ENCODE measurements at regions not wholly inside any gene's neighbourhood (a gene's known extent, or its start where the extent isn't known, plus 50 kb on each side); places are given as distances from the start of the nearest gene placed in this dataset.

DNA sequence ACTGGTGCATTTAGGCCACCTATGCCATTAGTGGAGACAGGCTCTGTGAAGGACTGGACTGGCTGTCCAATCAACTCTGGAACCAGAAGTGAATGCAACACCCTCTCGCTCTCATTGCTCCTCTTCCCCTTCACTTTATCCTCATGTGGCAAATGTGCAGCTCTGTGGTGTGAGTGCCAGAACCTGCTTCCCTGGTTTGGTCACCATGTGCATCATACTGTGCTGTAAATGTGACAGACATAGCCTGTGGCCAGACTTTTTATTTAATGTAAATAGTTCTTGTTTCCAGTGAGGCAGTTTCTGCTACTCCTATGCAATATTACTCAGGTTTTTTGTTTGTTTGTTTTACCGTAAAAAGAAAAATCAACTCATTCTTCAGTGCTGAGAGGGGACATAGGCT, 73.0 kb upstream of the PPP1R9A start:
- TF ChIP-seq, protein P1, sequence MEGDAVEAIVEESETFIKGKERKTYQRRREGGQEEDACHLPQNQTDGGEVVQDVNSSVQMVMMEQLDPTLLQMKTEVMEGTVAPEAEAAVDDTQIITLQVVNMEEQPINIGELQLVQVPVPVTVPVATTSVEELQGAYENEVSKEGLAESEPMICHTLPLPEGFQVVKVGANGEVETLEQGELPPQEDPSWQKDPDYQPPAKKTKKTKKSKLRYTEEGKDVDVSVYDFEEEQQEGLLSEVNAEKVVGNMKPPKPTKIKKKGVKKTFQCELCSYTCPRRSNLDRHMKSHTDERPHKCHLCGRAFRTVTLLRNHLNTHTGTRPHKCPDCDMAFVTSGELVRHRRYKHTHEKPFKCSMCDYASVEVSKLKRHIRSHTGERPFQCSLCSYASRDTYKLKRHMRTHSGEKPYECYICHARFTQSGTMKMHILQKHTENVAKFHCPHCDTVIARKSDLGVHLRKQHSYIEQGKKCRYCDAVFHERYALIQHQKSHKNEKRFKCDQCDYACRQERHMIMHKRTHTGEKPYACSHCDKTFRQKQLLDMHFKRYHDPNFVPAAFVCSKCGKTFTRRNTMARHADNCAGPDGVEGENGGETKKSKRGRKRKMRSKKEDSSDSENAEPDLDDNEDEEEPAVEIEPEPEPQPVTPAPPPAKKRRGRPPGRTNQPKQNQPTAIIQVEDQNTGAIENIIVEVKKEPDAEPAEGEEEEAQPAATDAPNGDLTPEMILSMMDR (IDR thresholded peaks at IDR 0.05; ENCODE audit: poor library complexity), result no peak
- no peak for TF ChIP-seq EZH2phosphoT487 (IDR thresholded peaks at IDR 0.05; ENCODE audit: low read depth, severe bottlenecking, unreplicated experiment)
